ENCODE measurements at regions not wholly inside any gene's neighbourhood (a gene's known extent, or its start where the extent isn't known, plus 50 kb on each side); places are given as distances from the start of the nearest gene placed in this dataset.

DNA sequence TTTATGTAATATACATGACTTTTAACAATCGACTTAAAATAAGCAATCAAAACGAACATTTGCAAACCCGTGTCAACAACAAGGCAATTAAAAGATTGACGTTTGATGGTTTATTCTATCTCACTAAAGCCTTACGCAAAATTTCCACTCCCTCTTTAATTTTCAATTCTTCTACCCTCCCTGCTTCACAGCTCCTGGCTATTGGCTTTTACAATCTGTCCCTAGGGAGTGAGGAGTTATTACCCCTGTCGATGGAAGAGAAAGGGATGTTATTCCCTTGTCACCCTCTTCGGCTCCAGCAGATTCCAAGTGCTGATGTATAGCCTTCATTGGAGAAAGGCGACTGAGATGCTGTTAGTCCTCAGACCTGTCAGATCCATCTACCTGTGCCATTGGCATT lies 161.3 kb downstream of the ZNF281 start:
- no peak for DNase-seq

DNA sequence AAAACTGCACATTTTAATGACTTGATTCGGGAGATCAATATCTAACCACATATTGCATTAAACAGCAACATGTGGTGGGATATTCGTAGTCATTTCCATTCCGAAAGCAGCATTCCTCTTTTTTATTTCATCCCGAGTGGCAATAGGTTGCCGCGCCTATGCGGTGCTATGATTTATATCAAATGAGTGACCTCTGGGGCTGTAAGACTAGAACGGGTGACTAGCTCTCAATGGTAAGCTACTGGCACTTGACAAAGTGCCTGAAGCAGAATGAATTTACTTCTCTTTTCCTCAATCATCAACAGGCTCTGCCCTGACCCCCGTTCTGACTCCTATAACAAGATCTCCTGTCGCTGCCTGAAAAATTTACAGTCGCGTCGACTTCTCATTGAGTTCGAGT lies 162.3 kb downstream of the ZNF281 start:
- no peak for DNase-seq

DNA sequence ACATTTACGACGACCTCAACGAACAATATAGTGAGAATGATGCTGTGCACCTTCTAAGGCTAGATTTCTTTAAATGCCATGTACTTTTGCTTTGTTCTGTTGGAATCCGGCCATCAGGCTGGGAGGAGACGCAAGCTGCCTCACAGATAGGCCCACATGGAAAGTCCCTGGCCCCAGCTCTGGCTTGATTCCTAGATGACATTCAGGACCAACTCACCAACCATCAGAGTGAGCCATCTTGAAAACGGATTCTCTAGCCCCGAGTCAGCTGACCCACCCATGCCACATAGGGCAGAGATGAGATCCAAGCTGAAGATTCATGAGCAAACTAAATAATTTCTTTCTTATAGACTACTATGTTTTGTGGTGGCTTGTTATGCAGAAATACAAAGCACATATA lies 164.4 kb downstream of the ZNF281 start:
- no peak for DNase-seq

DNA sequence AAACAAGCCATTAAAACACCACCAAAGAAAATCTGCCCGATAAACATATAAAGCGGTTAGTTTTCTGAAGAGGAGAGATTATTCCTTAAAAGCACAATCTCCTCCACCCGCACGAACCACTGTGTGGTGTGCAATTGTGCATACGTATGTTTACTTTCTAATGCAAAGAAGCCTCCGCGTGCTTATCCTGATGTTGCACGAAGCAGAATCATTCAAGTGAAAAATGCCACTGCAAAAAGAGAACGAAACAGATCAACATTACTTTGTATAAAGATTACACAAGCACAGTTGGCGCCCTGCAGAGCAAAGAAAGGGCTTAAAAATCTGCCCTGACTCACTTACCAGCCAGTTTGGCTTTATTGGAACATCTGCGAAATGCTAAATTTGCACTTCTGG lies 166.8 kb downstream of the ZNF281 start:
- no peak for DNase-seq

DNA sequence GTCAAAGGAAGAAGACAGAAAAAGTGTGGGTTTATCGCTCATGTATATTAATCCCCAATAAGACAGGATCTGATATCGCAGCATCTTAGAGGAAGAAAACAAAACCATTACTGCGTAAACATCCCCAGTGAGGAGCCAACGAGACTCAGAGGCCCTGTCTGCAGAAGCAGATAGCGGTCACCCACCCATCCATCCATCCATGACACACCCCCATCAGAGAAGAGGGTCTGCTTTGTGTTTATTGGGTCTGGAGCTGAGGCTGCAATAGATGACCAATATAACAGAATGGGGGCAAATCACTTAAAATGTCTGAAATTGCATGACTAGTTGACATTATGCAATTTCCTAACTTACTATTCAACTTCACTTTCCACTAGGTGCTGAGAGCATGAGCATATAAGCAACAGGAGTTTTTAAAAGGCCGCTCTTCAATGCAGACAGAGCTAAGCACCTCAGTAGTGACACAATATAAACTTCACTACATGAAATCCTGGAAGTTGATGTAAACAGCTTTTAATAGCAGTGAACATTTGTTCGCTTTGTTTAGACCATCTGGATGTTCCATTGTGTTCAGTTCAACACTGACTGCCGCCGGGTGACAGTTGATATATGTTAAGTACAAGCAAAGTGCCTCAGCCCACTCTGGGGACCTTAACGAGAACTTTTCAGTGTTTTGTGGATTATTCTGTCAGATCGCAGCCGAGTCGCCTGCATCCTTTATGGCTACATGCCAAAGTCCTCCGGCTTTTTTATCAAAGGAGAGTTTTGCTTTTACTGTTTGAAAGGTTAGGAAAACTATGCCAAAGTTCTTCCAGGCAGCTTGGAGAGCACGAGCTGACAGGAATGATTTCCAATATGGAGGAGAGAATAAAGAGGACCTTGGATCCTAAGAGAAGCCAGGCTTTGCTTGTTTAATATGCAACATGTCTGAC lies 167.5 kb downstream of the ZNF281 start:
- peak; percentile 80 for DNase-seq

DNA sequence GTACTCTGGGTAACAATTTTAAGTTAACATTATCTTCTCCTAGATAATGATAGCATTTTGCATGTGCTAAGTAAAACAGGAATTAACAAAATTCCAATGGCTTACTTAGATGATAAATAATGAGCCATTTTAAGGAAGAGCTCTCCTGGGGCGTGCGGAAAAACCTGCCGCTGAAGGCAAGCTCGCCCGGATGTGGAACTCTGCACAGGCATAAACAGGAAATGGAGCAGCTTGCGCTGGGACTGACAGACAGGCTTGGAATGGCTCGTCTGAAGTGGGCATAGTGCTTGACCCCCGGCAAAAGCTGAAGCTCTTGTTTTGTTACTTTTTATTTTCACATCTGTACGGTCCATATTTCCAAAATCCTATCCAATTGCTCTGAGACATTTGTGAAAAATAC lies 169.2 kb downstream of the ZNF281 start:
- DNase-seq = peak; percentile 78

DNA sequence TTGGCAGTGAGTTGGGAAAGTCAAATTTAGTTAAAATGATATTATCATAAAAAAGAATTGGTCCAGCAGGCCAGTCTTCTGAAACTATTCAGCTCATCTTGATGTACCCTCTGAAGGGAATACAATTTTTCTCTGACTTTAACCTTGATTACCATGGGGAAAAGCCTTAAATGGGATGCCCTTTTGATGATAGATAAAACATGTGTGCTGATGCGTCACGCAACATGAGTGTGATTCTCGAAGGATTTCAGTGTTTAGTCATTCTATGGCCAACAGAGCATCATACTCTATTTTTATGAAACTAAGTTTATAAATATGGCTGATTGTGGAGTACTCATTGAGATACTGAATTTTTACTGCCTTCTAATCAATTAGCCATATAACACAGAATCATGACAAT lies 171.5 kb downstream of the ZNF281 start:
- DNase-seq = no peak

DNA sequence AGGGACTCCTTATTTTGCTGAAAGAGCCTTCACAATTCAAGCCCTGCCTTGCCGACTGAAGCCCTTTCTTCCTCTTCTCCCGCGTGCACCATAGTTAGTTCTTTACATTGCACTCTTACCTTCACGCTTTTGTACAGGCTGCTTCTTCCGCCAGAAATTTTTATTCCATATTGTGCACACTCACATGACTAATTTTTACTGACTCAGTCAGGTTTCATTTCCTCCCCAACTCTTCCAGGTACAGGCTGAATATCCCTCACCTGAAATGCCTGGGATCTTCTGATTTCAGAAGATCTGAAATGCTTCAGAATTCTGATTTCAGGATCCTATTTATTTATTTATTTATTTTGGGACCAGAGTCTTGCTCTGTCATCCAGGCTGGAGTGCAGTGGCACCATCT lies 172.8 kb downstream of the ZNF281 start:
- DNase-seq = no peak

DNA sequence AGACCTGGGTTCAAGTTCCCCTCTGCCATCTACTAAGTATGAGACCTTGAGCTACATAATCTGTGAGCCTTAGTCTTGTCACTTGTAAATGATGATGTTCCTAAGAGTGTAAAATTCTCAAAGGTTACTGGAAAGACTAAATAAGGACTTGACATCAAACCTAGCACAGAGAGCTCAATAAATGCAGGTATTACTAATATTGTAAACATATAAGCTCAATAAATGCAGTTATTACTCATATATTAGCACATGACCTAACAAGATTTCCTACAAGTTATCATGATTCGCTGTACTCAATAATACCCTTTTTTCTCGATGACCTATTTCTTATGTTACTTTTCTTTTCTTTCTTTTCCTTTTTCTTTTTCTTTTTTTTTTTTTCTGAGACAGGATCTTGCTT lies 174.9 kb downstream of the ZNF281 start:
- no peak for DNase-seq

DNA sequence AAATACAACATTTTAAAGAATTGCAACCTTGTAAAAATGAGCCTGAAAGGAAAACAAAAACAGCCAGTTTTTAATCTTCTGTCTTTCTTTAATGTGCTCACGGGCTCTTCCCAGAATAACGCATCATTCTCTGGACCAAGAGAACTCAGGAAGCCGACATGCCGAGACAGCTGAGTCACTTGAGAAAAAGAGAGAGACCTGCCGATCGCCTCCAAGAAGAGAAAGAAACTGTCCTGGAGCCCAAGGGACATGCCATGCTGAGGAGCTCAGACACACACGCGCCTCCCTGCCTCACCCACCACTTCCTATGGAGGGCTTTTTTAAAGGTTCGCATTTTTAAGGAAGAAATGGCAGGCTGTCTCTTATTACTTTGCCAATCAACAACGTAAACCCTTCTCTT lies 176.4 kb downstream of the ZNF281 start:
- peak; percentile 76 for DNase-seq

DNA sequence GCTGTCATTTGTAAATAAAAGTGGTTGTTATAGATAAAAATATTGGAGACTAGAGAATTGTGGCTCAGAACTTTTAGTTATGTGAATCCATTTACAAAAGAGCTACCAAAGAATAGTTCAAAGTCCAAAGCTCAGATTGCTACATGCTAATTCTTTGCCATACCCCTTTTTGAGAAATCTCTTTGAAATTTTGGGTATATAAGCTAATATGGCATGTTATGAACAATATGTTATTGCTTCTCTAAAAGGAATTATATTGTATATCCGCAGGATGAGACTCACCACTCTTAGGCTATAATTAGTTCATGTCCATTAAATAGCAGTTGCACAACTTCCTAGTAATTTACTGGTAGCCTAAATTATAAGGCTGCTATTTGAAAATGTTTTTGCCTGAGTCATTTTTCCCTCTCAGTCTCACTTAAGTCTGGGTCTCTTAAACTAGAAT lies 178.0 kb downstream of the ZNF281 start:
- peak; percentile 77 for DNase-seq

DNA sequence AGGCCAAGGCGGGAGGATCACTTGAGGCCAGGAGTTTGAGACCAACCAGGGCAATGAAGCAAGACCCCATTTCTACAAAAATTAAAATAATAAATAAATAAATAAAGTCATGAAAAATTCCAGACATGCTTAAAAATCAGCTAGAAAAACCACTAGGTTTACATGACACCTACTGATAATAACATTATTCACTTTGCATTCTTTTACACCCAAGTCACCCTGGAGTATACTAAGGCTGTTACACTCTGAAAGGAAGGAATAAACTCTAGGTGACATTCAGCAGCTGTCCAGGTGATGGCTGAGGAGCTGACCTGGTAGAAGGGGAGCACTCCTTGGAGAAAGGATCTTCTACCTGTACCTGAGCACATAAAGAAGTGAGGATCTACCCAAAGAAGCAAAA lies 179.2 kb downstream of the ZNF281 start:
- no peak for DNase-seq

DNA sequence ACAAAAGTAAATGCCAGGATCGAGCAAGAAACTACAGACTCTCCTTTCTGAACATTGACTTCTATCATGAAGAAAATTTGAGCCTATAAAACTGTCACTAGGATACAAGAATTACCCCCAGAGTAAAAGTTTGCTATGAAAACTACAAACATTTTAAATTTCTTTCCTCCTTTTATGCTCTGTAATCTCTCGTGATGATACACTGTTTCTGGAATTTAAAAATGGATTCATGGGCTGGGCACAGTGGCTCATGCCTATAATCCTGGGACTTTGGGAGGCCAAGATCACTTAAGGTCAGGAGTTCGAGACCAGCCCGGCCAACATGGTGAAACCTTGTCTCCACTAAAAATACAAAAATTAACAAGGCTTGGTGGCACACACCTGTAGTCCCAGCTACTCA lies 181.3 kb downstream of the ZNF281 start:
- DNase-seq = no peak

DNA sequence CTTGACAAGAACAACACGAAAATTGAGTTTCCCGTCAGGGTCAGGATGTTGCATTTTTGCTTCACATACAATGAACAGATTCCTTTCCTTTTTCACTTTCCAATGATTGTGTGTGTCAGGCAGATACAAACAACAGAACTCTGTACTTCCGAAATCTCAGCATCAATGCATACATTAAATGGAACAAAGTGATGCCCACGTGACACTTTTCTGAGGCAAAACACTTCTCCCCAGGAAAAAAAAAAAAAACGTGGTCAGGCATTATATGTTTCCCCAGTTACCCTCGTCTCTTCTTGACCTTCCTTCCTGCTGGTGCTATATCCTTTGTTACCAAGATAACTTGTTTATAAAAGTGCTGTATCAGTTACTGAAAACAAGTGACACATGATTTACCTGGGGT lies 181.8 kb downstream of the ZNF281 start:
- DNase-seq = peak; percentile 68

All from dermis blood vessel endothelial cell (primary cell).